HG02884 (cell line): ENCODE measurements at regions not wholly inside any gene's neighbourhood (a gene's known extent, or its start where the extent isn't known, plus 50 kb on each side); places are given as distances from the start of the nearest gene placed in this dataset.

Experiments
- ATAC-seq: cut with Tn5 transposase; IDR thresholded peaks from one replicate; pipeline ENCODE4 v1.9.1; 2021; ENCODE audit warnings: mild to moderate bottlenecking, moderate library complexity; ENCODE audit not compliant: unreplicated experiment

- no peak for ATAC-seq
Measured at GRCh38 chr1:25082216-25082899, 149.9 kb downstream of the SYF2 start.

GRCh38 chr1:25081496-25081895 is 150.8 kb downstream of the SYF2 start:
- ATAC-seq, result no peak

- no peak for ATAC-seq
Measured at GRCh38 chr1:25080294-25081209, 150.5 kb upstream of the RUNX3 start.

DNA sequence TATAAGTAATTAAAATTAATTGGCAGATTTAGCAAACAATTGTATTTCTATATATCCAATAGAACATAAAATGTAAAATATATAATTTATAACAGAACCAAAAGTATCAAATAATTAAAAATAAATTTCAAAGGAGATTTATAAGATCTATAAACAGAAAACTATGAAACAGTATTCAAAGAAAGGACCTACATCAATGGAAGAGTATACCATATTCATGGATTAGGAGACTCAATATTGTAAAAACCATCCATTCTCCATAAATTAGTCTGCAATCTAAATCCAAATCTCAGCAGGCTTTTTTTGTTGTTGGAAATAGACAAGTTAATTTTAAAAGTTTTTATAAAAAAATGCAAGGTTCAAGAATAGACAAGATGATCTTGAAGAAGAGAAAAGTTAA is 149.0 kb upstream of the RUNX3 start:
- ATAC-seq, result no peak

DNA sequence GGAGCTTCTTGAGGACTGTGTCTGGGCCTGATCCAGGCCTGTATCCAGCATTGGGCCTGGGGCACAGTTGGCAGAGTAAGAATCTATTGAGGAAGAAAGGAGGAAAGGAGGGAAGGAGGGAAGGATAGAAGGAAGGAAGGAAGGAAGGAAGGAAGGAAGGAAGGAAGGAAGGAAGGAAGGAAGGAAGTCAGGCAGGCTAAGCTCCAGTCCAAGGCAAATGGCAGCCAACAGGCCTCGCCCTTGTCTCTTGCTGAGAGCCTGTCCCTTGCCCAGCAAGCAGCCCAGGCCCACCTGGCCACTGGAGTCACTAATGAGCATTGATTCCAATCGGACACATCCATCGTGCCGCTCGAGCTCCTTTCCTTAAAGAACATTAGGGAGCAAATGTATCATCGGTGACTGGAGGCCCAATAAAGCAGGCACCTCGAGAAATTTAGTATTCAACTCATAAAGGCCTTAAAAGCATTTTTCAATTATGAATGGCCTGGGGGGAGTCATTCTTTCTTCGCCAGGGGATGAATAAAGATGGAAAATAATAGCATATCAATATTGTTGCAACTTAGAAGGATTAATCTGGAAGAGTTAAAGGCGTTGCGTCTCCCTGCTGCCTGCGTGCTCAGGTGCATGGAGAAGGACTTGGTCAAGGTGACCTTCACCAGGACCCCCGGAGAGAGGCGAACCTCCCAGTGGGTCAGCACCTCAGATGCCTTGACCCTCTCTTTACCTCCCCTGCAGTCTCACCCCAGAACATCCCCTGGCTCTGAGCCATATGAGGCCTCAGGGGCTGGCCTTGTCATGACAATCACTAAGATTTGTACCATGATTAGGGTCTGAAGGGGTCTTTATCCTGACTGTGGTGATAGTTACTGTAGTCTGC is 144.5 kb upstream of the RUNX3 start:
- ATAC-seq, result no peak

- no peak for ATAC-seq
Measured at GRCh38 chr1:25073640-25074270, 143.7 kb upstream of the RUNX3 start.

- ATAC-seq, result no peak
Measured at GRCh38 chr1:25072461-25072860, 142.4 kb upstream of the RUNX3 start.

- ATAC-seq, result no peak
Measured at GRCh38 chr1:25068829-25069228, 138.8 kb upstream of the RUNX3 start.

- ATAC-seq, result no peak
Measured at GRCh38 chr1:25068316-25068715, 138.2 kb upstream of the RUNX3 start.

GRCh38 chr1:25067518-25068251 is 137.6 kb upstream of the RUNX3 start:
- ATAC-seq, result no peak

DNA sequence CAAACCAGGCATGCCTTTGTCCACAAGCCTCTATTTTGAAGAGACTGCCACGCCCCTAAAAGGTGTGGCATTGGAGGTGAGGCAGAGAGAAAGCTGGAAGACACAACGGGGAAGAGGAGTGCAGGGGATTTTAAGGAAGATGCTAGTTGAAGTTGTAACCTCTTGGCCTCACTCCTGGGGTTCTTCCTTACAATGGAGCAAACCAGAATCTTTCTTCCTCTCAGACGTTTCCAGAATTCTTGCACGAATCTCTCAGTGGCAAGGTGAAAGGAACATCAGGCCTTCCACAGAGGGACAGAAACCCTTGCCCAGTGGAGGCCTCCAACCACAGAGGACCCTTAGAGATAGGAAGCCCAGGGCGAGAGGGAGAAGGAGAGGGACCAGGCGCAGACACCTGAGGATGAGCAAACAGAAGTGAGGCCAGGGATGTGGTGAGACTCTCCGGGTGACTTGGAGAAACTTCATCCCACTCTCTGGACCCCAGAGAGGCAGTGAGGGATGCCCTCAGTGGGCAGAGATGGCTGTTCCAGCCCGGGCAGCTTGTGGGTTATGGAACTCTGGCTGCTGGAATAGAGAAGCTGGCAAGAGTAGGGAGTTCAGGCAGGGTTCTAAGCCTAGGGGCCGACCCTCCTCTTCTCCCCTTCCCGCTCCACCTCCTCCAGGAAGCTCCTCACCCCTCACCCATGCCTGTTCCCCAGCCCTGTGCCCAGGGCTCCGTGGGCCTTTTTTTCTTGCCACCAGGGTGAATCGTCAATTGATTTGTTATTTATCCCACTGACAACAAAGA is 136.8 kb upstream of the RUNX3 start:
- no peak for ATAC-seq

DNA sequence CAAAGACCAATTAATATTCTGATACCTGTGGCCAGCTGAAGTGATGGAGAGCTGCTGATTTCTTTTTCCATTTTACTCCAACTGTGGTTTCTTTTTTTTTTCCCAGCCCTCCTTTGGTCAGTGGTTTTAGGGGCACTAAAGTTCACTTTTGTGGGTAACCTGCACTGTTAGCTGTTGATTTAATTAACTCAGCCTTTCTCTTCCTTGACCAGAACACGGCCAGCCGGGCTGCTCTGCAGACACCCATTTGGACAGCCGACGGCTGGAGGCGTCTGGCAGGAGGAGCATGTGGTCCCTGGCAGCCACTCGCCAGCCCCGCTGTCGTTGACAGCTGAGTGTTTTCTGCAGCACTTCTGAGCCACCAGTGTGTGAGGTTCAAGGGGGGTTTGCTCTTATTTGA is 136.2 kb upstream of the RUNX3 start:
- ATAC-seq, result no peak

DNA sequence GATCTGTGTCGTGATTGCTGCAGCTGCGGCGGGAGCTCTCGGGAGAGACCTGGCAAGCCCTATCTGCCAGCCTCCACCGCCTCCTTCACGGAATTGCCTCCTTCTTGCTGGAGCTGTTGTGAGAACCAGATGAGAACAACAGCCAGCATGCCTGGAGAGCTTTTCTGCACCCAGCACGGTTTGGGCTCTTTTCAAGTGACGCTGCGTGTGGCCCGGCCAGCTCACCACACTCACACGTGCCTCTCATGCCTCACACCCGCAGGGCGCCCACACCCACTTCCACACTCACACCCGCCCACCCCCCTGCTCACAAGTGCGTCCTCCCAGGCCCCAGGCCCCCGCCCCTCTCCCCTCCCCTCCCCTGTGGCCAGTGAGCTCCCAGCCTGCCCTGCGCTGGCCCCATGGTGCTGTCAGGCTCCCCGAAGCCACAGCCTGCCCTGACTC is 135.7 kb upstream of the RUNX3 start:
- ATAC-seq, result no peak

DNA sequence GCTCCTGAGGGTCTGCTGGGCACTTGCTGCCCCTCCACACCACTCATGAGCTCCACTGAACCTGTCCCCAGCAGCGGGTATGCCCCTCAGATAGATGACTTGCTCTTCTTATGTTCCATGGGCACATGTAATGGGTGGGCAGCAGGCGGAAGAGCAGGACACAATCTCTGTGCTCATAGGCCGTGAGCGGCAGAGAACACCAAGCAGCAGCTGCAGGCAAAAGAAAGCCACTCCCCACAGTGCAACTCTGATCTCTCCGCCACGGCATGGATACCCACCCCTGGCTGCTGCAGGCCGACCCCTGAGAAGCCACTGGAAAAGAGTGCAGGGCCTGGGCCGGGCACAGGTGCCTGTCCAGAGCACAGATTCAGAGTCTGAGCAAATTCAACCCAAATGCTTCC is 135.2 kb upstream of the RUNX3 start:
- no peak for ATAC-seq

DNA sequence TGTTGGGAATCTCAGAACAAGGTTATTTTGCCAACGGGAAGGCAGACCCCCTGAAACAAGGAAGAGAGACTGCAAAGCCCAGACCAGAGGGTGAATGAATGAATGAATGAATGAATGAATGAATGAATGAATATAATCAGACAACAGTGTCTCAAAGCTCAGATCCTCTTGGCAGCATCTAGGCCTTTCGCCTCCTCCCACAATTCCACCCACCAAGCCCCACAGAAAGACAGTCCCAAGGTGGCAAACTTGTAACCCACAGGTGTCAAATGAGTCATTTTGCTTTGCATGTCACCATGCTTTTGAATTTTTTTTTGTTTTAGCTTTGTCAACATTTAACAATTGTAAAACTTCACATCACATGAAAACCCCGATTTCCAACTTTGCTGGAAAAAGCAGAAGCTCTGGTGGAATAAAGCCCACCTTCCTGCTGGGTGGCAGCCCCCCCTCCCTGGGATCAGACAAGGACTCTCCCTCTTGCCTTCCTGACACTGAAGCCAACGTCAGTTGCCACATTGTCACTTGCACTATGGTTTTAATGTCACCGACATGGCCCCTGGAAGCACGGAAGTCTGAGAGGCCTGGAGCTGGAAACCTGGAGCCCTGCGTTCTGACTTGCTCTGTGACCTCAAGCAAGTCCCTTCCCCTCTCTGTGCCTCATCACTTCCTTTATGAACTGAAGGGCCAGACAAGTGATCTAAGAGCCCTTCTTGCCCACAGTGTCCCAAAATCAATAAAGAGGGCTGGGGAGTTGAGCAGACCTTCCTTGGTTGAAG is 134.6 kb upstream of the RUNX3 start:
- ATAC-seq, result no peak

DNA sequence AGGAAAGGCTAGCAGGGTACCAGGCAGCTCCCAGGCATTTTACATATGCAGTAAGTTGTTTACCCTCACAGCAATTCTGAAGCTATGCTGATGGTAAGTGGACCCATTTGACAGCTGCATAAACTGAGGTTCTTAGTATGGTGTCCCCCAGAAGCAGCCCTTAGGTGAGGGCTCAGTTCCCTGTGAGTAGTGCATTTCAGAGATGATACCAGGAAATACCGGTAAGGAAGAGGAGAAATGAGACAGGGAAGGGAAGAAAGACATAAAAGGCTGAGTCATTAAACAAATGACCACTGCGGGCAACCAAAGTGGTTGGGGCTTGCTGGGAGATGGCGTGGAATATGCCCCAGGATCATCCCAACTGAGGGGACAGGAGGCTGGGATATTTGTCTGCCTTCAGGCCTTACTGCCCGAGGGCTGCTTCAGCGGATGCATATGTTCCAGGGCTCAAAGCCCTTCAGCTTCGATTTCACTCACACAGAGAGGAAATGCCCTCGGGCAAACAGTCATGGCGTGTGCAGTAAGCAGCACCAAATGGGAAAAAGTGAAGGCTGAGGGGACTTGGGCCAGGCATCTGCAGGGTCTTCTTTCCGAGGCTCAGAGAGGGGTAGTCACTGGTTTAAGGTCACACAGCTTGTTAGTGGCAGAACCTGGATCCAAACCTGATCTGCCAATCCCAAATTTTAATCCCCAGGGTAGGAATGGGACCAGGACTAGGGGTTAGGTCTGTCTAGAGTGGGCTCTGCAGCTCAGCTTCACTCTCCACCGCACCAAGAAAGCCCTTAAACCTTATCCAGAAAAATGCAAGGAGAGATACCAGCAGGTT is 133.7 kb upstream of the RUNX3 start:
- ATAC-seq, result no peak

GRCh38 chr1:25062621-25063255 is 132.7 kb upstream of the RUNX3 start:
- ATAC-seq, result no peak
